NB4 (cell line): ENCODE measurements at regions not wholly inside any gene's neighbourhood (a gene's known extent, or its start where the extent isn't known, plus 50 kb on each side); places are given as distances from the start of the nearest gene placed in this dataset.

ENCODE experiments used
- CTCF ChIP-seq: IDR thresholded peaks from one replicate; pipeline ENCODE4 v1.5.1; 2012; ENCODE audit warnings: low read depth, low read length
- MYC ChIP-seq: IDR thresholded peaks from 2 replicates; pipeline ENCODE4 v1.6.1; 2011; ENCODE audit warnings: low read depth, low read length
- POLR2A ChIP-seq: IDR thresholded peaks from 2 replicates; pipeline ENCODE4 v1.6.1; 2011; ENCODE audit warnings: mild to moderate bottlenecking; ENCODE audit not compliant: insufficient read length; ENCODE audit errors: extremely low read depth
- TF ChIP-seq, protein P1 (sequence below): IDR thresholded peaks from 2 replicates; pipeline ENCODE4 v1.6.1; 2011; ENCODE audit warnings: low read depth, low read length

GRCh38 chr6:122258839-122259238 is 140.6 kb upstream of the HSF2 start:
- TF ChIP-seq CTCF (no peak), POLR2A (no peak), MYC (no peak)
- TF ChIP-seq, protein P1, sequence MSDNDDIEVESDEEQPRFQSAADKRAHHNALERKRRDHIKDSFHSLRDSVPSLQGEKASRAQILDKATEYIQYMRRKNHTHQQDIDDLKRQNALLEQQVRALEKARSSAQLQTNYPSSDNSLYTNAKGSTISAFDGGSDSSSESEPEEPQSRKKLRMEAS, result no peak
